ENCODE measurements at regions not wholly inside any gene's neighbourhood (a gene's known extent, or its start where the extent isn't known, plus 50 kb on each side); places are given as distances from the start of the nearest gene placed in this dataset.

DNA sequence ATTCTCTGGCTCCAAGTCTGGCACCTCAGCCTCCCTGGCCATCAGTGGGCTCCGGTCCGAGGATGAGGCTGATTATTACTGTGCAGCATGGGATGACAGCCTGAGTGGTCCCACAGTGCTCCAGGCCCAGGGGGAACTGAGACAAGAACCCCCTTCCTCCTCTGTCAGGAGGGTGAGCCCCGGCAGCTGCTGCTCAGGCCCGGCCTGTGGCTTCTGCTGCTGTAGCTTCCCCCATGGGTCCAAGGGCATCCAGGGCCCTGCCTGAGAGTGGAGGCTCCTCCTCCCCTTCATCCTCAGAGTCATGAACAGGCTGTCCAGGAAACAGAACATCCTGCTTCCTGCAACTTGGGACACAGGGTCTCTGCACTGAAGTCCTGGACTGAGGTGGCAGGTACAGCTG lies 113.6 kb downstream of the VPREB1 start:
- H3K27ac ChIP-seq (ENCODE audit: low read depth, low read length) = no peak overlapping the region
- DNase-seq (ENCODE audit: low read depth, low spot score) = no peak
- POLR2A ChIA-PET = no interaction called here
- no peaks in the 10 kb centered on the region for H3K9me3 ChIP-seq (ENCODE audit: control insufficient read depth, insufficient read depth, low read length)
- CTCF ChIA-PET = interaction anchor here (1.2 kb wide), 1 partner anchor 13 kb away, joined by 3 read pairs; no protein-coding TSS in a partner anchor
- no peak overlapping the region for H3K4me3 ChIP-seq (ENCODE audit: low read depth, low read length)
- peaks cover 14% of the 10 kb centered on the region for H3K27me3 ChIP-seq (ENCODE audit: control insufficient read depth, insufficient read depth, low read length)
- TF ChIP-seq, protein P1, sequence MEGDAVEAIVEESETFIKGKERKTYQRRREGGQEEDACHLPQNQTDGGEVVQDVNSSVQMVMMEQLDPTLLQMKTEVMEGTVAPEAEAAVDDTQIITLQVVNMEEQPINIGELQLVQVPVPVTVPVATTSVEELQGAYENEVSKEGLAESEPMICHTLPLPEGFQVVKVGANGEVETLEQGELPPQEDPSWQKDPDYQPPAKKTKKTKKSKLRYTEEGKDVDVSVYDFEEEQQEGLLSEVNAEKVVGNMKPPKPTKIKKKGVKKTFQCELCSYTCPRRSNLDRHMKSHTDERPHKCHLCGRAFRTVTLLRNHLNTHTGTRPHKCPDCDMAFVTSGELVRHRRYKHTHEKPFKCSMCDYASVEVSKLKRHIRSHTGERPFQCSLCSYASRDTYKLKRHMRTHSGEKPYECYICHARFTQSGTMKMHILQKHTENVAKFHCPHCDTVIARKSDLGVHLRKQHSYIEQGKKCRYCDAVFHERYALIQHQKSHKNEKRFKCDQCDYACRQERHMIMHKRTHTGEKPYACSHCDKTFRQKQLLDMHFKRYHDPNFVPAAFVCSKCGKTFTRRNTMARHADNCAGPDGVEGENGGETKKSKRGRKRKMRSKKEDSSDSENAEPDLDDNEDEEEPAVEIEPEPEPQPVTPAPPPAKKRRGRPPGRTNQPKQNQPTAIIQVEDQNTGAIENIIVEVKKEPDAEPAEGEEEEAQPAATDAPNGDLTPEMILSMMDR (IDR thresholded peaks at IDR 0.05; ENCODE audit: low read depth, low read length) = no peak

DNA sequence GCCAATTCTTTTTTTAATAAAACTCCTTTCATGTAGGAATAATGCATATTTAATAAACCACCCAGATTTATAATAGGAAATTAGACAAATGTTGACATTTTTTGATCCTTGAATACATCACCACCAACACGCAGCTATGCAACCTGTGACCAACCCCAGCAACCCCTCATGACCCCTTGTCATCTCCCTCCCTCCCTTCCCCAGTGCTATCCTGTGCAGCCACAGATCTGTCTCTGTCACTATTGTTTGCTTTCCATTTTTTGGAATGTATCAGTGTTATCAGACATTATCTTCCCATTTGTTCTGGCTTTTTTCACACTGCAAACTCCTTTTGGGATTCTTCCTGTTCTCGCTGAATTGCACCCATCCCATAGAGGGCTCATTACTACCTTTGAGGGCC lies 114.1 kb downstream of the VPREB1 start:
- Histone ChIP-seq H3K27me3 (ENCODE audit: control insufficient read depth, insufficient read depth, low read length) (peaks cover 14% of the 10 kb centered on the region), H3K27ac (ENCODE audit: low read depth, low read length) (no peak overlapping the region), H3K9me3 (ENCODE audit: control insufficient read depth, insufficient read depth, low read length) (no peaks in the 10 kb centered on the region), H3K4me3 (ENCODE audit: low read depth, low read length) (no peak overlapping the region)
- ChIA-PET POLR2A (no interaction called here), CTCF (interaction anchor here (1.2 kb wide), 1 partner anchor 13 kb away, joined by 3 read pairs; no protein-coding TSS in a partner anchor)
- no peak for DNase-seq (ENCODE audit: low read depth, low spot score)
- TF ChIP-seq, protein P1 (IDR thresholded peaks at IDR 0.05; ENCODE audit: low read depth, low read length) = no peak

DNA sequence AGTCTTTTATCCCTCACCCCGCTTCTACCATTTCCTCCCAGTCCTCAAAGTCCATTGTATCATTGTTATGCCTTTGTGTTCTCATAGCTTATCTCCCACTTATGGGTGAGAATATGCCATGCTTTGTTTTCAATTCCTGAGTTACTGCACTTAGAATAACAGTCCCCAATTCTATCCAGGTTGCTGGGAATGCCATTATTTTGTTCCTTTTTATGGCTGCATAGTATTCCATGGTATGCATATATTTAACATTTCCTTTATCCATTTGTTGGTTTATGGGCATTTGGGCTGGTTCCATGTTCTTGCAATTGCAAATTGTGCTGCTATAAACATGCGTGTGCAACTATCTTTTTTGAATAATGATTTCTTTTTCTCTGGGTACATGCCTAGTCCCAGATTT lies 114.9 kb downstream of the VPREB1 start:
- Histone ChIP-seq H3K9me3 (ENCODE audit: control insufficient read depth, insufficient read depth, low read length) (no peaks in the 10 kb centered on the region), H3K27ac (ENCODE audit: low read depth, low read length) (no peak overlapping the region), H3K27me3 (ENCODE audit: control insufficient read depth, insufficient read depth, low read length) (peaks cover 13% of the 10 kb centered on the region), H3K4me3 (ENCODE audit: low read depth, low read length) (no peak overlapping the region)
- POLR2A ChIA-PET = no interaction called here
- TF ChIP-seq, protein P1 (IDR thresholded peaks at IDR 0.05; ENCODE audit: low read depth, low read length) = no peak
- no peak for DNase-seq (ENCODE audit: low read depth, low spot score)
- CTCF ChIA-PET = interaction anchor here (1.2 kb wide), 1 partner anchor 14 kb away, joined by 3 read pairs; no protein-coding TSS in a partner anchor

DNA sequence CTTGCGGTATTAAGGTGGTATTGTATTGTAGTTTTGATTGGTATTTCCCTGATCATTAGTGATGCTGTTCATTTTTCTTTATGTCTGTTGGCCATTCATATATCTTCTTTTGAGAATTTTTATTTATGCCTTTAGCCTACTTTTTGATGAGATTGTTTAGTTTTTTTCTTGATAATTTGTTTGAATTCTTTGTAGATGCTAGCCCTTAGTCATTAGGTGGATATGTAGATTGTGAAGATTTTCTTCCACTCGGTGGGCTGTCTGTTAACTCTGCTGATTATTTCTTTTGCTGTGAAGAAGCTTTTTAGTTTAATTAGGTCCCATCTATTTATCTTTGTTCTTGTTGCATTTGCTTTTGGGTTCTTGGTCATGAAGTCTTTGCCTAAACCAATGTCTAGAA lies 115.4 kb downstream of the VPREB1 start:
- DNase-seq (ENCODE audit: low read depth, low spot score) = no peak
- CTCF ChIA-PET = no interaction called here
- H3K27ac ChIP-seq (ENCODE audit: low read depth, low read length) = no peak overlapping the region
- H3K9me3 ChIP-seq (ENCODE audit: control insufficient read depth, insufficient read depth, low read length) = no peaks in the 10 kb centered on the region
- H3K27me3 ChIP-seq (ENCODE audit: control insufficient read depth, insufficient read depth, low read length) = peaks cover 8% of the 10 kb centered on the region
- TF ChIP-seq, protein P1 (IDR thresholded peaks at IDR 0.05; ENCODE audit: low read depth, low read length) = no peak
- H3K4me3 ChIP-seq (ENCODE audit: low read depth, low read length) = no peak overlapping the region
- POLR2A ChIA-PET = no interaction called here

DNA sequence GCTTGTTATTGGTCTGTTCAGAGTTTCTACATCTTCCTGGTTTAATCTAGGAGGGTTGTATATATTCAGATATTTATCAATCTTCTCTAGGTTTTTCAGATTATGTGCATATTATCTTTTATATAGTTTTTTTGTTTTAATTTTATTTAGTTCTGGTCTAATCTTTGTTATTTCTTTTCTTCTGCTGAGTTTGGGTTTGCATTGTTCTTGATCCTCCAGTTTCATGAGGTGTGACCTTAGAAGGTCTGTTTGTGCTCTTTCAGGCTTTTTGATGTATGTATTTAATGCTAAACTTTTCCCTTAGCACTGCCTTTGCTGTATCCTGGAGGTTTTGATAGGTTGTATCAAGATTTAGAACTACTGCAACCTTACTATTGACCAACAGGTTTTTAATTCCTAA lies 117.7 kb downstream of the VPREB1 start:
- H3K9me3 ChIP-seq (ENCODE audit: control insufficient read depth, insufficient read depth, low read length) = no peaks in the 10 kb centered on the region
- no peak for DNase-seq (ENCODE audit: low read depth, low spot score)
- H3K4me3 ChIP-seq (ENCODE audit: low read depth, low read length) = no peak overlapping the region
- ChIA-PET POLR2A (no interaction called here), CTCF (no interaction called here)
- H3K27me3 ChIP-seq (ENCODE audit: control insufficient read depth, insufficient read depth, low read length) = peaks cover 11% of the 10 kb centered on the region
- no peak overlapping the region for H3K27ac ChIP-seq (ENCODE audit: low read depth, low read length)
- TF ChIP-seq, protein P1 (IDR thresholded peaks at IDR 0.05; ENCODE audit: low read depth, low read length) = no peak
